Keratinocyte (primary cell): ENCODE measurements at regions not wholly inside any gene's neighbourhood (a gene's known extent, or its start where the extent isn't known, plus 50 kb on each side); places are given as distances from the start of the nearest gene placed in this dataset.

Source experiments
- DNase-seq: peaks from one replicate; pipeline ENCODE4 v3.0.0-alpha.2; 2011; ENCODE audit warnings: low read depth, missing footprints, low spot score
- FAIRE-seq: peaks from 2 replicates; lab custom pipeline; 2011; peaks lifted over from hg19 to GRCh38; lab: Jason Lieb, UNC
- H2AFZ ChIP-seq: 2 replicates; pipeline ENCODE4 v1.6.0; 2012; ENCODE audit warnings: low read length, control low read depth, inconsistent platforms; ENCODE audit not compliant: control insufficient read depth
- H3K27ac ChIP-seq: 2 replicates; pipeline ENCODE4 v1.5.1; 2011; ENCODE audit warnings: low read length; ENCODE audit not compliant: control insufficient read depth, insufficient read depth
- H3K27me3 ChIP-seq: 3 replicates; pipeline ENCODE4 v1.6.0; 2011; ENCODE audit warnings: low read length; ENCODE audit not compliant: control insufficient read depth, insufficient read depth; ENCODE audit errors: extremely low read depth
- H3K36me3 ChIP-seq, 2 experiments: 2 replicates in 1 of 2; 3 replicates in 1 of 2; pipeline ENCODE4 v1.5.1; 2011; ENCODE audit warnings: low read length in 2 of 2, mild to moderate bottlenecking in 1 of 2; ENCODE audit not compliant: control insufficient read depth in 2 of 2, insufficient read depth in 2 of 2; ENCODE audit errors: extremely low read depth in 1 of 2
- H3K4me1 ChIP-seq: 3 replicates; pipeline ENCODE4 v1.5.1; 2011; ENCODE audit warnings: low read length; ENCODE audit not compliant: control insufficient read depth, insufficient read depth; ENCODE audit errors: extremely low read depth
- H3K4me2 ChIP-seq: 3 replicates; pipeline ENCODE4 v1.6.0; 2011; ENCODE audit warnings: low read depth, low read length; ENCODE audit not compliant: control insufficient read depth, insufficient read depth; ENCODE audit errors: extremely low read depth
- H3K4me3 ChIP-seq, 3 experiments: fragments of 200-600 bp in 1 of 3; sonication (generic) in 1 of 3; 2 replicates in 2 of 3; 3 replicates in 1 of 3; pipeline ENCODE4 v1.5.1; 2011 to 2016; ENCODE audit warnings: low read length in 3 of 3, mild to moderate bottlenecking in 3 of 3, control low read depth in 2 of 3, inconsistent platforms in 1 of 3, low read depth in 1 of 3, mixed read lengths in 1 of 3, mixed run types in 1 of 3, moderate library complexity in 1 of 3; ENCODE audit not compliant: control insufficient read depth in 2 of 3, insufficient read depth in 2 of 3; ENCODE audit errors: extremely low read depth in 1 of 3
- H3K79me2 ChIP-seq: 2 replicates; pipeline ENCODE4 v1.6.0; 2012; ENCODE audit warnings: low read length; ENCODE audit not compliant: control insufficient read depth, insufficient read depth
- H3K9ac ChIP-seq: 3 replicates; pipeline ENCODE4 v1.6.0; 2011; ENCODE audit warnings: low read length; ENCODE audit not compliant: control insufficient read depth, insufficient read depth; ENCODE audit errors: extremely low read depth
- H3K9me1 ChIP-seq: 3 replicates; pipeline ENCODE4 v1.6.0; 2011; ENCODE audit warnings: low read length; ENCODE audit not compliant: control insufficient read depth, insufficient read depth; ENCODE audit errors: extremely low read depth
- H3K9me3 ChIP-seq: 2 replicates; pipeline ENCODE4 v1.5.1; 2012; ENCODE audit warnings: low read depth, low read length; ENCODE audit not compliant: control insufficient read depth
- H4K20me1 ChIP-seq: 3 replicates; pipeline ENCODE4 v1.6.0; 2011; ENCODE audit warnings: low read length; ENCODE audit not compliant: control insufficient read depth, insufficient read depth; ENCODE audit errors: extremely low read depth
- EZH2 ChIP-seq: IDR thresholded peaks from one replicate; pipeline ENCODE4 v1.6.1; 2012; ENCODE audit warnings: inconsistent platforms, mild to moderate bottlenecking, low read length, moderate library complexity
- dilution Hi-C: fragments of 300-500 bp; cut with MboI; formaldehyde crosslinking; loops from one replicate; pipeline ENCODE4 v1.7.0; 2020; ENCODE audit warnings: low sequenced_read_pairs; ENCODE audit not compliant: extremely low pct_ligation_motif_present
- TF ChIP-seq, protein P1 (sequence below), 3 experiments: IDR thresholded peaks in 1 of 3; conservative IDR thresholded peaks in 1 of 3; optimal IDR thresholded peaks in 1 of 3; 2 replicates in 2 of 3; 3 replicates in 1 of 3; pipeline versions ENCODE3 to v1.5.1; 2011; ENCODE audit warnings: low read length in 3 of 3, mild to moderate bottlenecking in 3 of 3, moderate library complexity in 2 of 3, control low read depth in 1 of 3, inconsistent platforms in 1 of 3; ENCODE audit not compliant: insufficient read depth in 2 of 3; ENCODE audit errors: extremely low read depth in 1 of 3

DNA sequence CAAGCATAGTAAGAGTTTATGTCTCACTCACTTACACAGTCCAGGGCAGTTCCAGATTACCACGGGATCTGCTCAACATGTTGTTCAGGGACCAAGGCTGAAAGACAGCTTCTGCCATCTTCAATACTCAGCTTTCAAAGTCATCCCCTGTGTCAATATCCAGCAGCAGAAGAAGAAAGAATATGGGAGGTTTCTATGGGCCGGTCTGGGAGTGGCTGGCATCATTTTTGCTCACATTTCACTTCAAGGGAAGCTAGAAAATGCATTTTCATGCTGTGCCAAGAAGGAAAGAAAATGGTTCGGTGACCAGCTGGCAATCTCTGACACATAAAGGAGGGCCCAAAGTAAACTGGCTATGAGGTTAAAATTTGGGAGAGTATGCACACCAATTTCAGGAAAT lies 211.5 kb upstream of the KLF3 start:
- H3K9me3 ChIP-seq, result no peaks in the 10 kb centered on the region
- dilution Hi-C loops, result no loop called here

DNA sequence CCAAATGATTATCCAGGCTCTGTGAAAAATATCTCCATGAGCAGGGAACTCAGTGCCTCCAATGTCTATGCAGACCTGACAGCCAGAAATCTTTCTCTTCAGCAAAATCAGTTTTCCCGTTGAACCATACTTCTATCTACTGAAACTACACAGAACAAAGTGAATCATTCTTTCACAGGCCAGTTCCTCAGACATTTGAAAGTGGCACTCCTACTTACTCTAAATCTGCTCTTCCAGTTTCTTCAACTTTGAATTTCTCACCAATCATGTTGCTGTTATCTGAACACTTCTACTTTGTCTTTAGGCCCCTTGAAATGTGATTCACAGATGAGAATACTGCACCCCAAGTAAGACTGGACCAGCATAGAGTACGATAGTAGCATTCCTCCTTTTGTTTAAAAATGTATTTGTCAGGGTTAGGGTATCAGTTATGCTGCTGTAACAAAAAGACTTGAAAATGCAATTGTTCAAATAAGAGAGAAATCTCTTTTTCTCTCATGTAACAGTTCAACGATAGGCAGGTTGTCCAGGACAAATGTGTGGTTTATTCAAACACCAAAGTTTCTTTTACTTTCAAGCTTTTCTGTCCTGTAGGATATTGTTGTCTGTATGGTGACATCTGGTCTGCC lies 210.6 kb upstream of the KLF3 start:
- no peaks in the 10 kb centered on the region for H3K9me3 ChIP-seq
- no peaks in the 10 kb centered on the region for H4K20me1 ChIP-seq
- no peak overlapping the region for H3K9ac ChIP-seq
- H3K36me3 ChIP-seq, result no peaks in the 10 kb centered on the region
- H3K27me3 ChIP-seq, result no peaks in the 10 kb centered on the region
- DNase-seq (no peak), FAIRE-seq (no peak)
- H3K9me1 ChIP-seq, result no peaks in the 10 kb centered on the region
- dilution Hi-C loops, result no loop called here
- no peak for TF ChIP-seq EZH2
- TF ChIP-seq, protein P1, sequence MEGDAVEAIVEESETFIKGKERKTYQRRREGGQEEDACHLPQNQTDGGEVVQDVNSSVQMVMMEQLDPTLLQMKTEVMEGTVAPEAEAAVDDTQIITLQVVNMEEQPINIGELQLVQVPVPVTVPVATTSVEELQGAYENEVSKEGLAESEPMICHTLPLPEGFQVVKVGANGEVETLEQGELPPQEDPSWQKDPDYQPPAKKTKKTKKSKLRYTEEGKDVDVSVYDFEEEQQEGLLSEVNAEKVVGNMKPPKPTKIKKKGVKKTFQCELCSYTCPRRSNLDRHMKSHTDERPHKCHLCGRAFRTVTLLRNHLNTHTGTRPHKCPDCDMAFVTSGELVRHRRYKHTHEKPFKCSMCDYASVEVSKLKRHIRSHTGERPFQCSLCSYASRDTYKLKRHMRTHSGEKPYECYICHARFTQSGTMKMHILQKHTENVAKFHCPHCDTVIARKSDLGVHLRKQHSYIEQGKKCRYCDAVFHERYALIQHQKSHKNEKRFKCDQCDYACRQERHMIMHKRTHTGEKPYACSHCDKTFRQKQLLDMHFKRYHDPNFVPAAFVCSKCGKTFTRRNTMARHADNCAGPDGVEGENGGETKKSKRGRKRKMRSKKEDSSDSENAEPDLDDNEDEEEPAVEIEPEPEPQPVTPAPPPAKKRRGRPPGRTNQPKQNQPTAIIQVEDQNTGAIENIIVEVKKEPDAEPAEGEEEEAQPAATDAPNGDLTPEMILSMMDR (optimal IDR thresholded peaks at IDR 0.05 in 1 of 3, IDR thresholded peaks at IDR 0.05 in 1 of 3, conservative IDR thresholded peaks at IDR 0.05 in 1 of 3; ENCODE audit: extremely low read depth in 1 of 3, insufficient read depth in 2 of 3, low read length in 3 of 3), result no peak
- H3K4me2 ChIP-seq, result no peak overlapping the region
- no peak overlapping the region for H3K27ac ChIP-seq
- no peaks in the 10 kb centered on the region for H3K4me1 ChIP-seq
- H3K79me2 ChIP-seq, result no peaks in the 10 kb centered on the region
- H2AFZ ChIP-seq, result no peak overlapping the region
- no peak overlapping the region for H3K4me3 ChIP-seq

More for the DNA sequence above, 211.5 kb upstream of the KLF3 start:
- H3K79me2 ChIP-seq, result no peaks in the 10 kb centered on the region
- DNase-seq, result no peak
- H2AFZ ChIP-seq, result no peak overlapping the region
- no peaks in the 10 kb centered on the region for H3K4me1 ChIP-seq
- H3K9ac ChIP-seq, result no peak overlapping the region
- H3K27ac ChIP-seq, result no peak overlapping the region
- H3K27me3 ChIP-seq, result no peaks in the 10 kb centered on the region
- no peak for TF ChIP-seq EZH2
- TF ChIP-seq, protein P1 (optimal IDR thresholded peaks at IDR 0.05 in 1 of 3, IDR thresholded peaks at IDR 0.05 in 1 of 3, conservative IDR thresholded peaks at IDR 0.05 in 1 of 3; ENCODE audit: extremely low read depth in 1 of 3, insufficient read depth in 2 of 3, low read length in 3 of 3), result no peak
- no peak overlapping the region for H3K4me2 ChIP-seq
- no peaks in the 10 kb centered on the region for H3K9me1 ChIP-seq
- H4K20me1 ChIP-seq, result no peaks in the 10 kb centered on the region
- no peaks in the 10 kb centered on the region for H3K36me3 ChIP-seq
- FAIRE-seq, result no peak
- H3K4me3 ChIP-seq, result no peak overlapping the region
